Activated CD4-positive, alpha-beta T cell treated with anti-CD3 and anti-CD28 coated beads, Interleukin-2, amount 50 U/mL, for 1 hour (primary cell): ENCODE measurements at regions not wholly inside any gene's neighbourhood (a gene's known extent, or its start where the extent isn't known, plus 50 kb on each side); places are given as distances from the start of the nearest gene placed in this dataset.
A peak's percentile ranks its signal among the peaks of the same experiment; 100 is the strongest.
"Not testable (repeated sequence)": the region's sequence is repeated elsewhere in the genome, so short reads cannot be mapped to it uniquely, and the experiment has no call there.

ENCODE experiments used
- DNase-seq: peaks from one replicate; pipeline ENCODE4 v3.0.0-alpha.2; 2020

DNA sequence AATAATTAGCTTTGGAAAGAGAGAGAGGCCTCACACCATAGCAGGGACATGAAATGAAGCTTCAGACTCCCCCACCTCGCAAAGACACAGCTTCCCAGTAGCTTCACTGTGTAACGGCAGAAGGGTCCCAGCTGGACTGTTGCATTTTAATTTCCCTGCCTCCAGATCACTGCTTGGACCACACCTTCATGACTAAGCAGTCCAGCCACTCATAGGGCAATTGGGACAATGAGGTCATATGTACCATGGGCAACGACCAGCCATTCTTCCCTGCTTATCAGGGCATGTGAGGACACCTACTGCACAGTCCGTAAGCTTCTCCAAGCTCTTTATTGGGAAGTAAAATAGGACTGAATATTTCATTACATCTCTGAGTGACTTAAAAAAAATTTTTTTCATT is 183.0 kb downstream of the MREG start:
- DNase-seq = no peak

DNA sequence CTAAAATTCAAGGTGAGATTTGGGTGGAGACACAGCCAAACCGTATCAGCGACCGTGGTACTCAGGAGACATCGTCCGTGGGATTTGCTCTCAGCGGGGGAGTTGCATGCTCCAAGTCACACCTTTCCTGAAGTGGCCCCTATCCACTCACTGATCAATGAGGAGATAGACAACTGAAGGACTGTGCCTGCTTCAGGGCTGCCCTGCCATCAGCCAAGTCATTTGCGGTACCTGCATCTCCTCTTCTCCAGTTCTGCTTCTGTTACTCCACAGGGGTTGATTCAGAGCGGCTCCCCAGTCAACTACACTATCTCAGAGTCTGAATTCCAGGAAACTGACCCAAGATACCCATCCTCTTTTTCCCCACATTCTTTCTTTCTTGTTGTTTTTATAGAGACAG is 184.1 kb downstream of the MREG start:
- DNase-seq = no peak

DNA sequence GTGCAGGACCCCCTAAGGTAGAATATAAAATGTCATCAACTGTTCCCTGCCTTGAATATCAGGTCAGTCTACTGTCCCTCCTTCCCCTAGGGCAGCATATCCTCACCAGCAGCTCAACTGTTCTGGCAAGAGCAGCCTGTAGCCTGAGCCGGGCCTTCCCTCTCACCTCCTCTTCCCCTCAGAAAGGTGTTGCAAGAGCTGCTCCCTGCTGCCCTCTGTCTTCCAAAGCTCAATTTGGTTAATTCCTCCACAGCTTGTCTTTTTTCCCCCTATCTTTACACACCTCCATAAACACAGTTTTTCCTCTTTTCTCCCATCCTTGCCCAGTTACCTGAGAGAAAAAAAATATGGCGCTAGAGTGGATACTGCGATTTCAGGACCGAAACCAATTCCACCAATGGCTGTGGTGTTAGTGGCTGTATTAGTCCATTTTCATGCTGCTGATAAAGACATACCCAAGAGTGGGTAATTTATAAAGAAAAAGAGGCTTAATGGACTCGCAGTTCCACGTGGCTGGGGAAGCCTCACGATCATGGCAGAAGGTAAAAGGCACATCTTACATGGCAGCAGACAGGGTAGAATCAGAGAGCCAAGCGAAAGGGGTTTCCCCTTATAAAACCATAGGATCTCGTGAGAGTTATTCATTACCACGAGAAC is 184.7 kb downstream of the MREG start:
- DNase-seq = peak; percentile 31

DNA sequence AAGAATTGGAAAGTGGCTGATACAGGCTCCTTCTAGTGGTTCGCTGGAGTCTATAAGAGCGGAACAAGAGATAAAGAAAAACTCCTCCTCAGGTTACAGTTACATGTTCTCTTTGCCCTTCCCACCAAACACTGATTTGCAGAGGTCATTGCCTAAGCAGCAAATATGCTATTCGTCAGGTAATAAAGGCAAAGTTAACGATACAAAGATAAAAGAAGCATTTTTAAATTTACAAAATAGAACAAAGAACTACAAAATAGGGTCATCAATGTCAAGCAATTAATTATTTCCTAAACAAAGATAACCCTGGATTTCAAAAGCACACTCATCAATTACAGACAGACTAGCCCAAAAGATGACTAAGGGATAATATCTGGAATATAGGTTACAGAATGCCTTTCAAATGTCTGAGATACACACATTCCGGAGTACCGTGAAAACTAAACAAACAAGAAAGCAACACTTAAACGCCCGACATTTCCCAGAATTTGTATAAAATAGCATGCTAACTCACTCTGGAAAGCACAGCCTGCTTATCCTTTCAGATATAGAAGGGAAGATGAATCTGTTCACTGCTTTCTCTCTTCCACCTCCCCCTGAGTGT is 186.4 kb downstream of the MREG start:
- DNase-seq = no peak

DNA sequence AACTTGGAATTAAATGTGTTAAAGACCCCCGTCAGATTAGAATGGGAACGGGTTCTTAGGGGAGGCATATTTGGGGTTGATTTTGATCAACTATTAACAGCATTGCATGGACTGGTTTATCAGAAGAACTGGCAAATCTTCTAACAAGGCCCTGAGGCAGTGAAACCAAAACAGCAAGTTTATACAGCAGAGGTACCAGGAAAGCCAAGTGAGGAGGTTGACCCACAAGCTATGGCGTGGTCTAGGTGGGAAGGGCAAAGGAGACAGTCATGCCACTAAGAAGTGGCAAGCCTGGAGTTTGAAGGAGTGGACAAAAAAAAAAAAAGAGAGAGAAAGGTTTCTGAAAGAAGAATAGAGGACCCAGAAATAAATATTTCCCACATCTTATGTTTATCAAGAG is 187.0 kb downstream of the MREG start:
- DNase-seq = no peak

DNA sequence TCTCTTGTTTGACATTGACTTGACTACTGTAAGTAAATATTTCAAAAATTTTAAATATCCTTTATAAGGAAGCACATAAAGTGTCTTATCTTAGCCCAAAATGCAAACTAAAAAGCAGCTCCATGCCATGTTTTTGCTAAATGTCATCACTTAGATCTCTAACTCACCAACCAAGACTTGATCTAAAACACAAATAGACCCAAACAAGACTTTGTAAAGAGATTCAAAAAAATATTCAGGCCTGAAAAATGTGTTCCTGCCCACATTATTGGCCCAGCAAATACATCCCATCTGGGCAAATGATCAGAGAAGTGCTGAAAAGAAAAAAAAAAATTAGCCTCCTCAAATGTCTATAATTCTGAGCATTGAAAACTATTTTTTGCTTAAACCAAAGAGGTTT is 187.6 kb downstream of the MREG start:
- no peak for DNase-seq

DNA sequence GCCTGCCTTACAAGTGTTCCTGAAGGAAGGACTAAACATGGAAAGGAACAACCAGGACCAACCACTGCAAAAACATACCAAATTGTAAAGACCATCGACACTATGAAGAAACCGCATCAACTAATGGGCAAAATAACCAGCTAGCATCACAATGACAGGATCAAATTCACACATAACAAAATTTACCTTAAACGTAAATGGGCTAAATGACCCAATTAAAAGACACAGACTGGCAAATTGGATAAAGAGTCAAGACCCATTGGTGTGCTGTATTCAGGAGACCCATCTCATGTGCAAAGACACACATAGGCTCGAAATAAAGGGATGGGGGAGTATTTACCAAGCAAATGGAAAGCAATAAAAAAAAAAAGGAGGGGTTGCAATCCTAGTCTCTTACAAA is 192.1 kb downstream of the MREG start:
- DNase-seq = not testable (repeated sequence)

DNA sequence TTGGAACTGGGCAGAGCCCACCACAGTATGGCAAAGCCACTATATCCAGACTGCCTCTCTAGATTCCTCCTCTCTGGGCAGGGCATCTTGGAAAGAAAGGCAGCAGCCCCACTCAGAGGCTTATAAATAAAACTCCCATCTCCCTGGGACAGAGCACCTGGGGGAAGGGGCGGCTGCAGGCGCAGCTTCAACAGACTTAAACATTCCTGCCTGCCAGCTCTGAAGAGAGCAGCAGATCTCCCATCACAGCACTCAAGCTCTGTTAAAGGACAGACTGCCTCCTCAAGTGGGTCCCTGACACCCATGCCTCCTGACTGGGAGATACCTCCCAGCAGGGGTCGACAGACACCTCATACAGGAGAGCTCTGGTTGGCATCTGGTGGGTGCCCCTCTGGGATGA is 193.6 kb downstream of the MREG start:
- not testable (repeated sequence) for DNase-seq

DNA sequence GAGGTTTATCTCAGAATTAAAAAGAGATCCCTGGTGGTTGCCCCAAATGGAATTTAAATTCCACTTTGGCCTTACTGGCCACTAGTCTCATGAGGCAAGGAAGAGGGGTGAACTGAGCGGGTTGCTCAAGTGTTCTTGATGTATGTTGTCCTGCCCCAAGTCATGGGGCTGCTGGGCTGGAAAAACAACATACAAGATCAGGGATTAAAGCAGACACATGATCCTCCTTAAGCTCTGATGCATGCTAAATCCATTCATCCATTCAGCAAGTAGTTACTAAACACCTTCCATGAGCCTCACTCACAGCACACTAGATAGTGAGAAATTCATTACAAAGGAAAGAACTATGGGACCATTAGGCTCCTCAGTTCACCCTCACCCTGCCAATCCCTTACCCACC is 196.3 kb downstream of the MREG start:
- no peak for DNase-seq

DNA sequence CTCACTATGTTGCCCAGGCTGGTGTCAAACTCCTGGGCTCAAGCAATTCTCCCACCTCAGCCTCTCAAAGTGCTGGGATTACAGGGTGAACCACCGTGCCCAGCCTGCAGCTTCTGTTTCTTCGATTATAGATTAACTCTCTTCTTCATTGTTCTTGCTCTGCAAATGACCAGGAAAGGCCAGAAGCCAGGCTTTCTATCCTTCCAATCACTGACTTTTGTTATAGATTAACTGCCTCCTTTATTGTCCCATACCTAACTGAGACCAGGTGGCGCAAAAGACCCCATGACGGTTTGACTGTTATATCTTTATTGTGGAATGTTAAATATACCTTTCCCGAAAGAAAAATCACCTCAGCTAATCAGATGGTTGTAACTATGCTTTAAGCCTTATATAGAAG is 196.9 kb downstream of the MREG start:
- DNase-seq = no peak

DNA sequence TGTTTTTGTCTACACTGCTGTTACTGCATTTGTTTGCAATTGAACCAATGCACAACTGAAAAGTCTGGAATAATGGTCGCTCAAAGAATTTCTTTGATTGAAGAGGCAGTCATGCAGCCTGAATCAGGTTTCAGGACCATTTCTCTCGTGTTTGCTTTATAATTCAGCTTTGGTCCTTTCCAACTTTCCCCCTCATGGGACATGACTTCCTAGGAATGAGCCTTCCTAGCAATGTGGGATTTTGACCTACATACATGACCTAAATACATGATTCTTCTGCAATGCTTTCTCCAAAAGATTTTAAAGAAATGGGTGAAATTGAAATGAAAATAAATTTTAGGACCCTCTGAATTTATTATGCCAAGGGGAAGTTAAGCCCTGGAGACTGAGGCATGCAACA is 197.4 kb downstream of the MREG start:
- DNase-seq = no peak

DNA sequence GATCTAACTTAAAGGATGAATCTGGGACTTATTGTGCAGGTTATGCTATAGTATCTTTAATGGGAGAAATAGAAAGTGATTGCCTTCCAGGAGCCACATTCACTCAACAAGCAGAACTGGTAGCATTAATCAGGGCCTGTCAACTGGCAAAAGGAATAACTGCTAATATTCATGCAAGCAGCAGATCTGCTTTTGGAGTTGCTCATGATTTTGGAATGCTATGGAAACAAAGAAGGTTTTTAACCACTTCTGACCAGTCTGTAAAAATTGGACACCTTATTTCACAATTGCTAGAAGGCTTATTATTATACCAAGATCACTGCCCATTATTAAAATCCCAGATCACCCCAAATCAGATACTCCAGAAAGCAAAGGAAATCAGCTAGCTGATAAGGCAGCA is 200.4 kb downstream of the MREG start:
- DNase-seq = no peak

DNA sequence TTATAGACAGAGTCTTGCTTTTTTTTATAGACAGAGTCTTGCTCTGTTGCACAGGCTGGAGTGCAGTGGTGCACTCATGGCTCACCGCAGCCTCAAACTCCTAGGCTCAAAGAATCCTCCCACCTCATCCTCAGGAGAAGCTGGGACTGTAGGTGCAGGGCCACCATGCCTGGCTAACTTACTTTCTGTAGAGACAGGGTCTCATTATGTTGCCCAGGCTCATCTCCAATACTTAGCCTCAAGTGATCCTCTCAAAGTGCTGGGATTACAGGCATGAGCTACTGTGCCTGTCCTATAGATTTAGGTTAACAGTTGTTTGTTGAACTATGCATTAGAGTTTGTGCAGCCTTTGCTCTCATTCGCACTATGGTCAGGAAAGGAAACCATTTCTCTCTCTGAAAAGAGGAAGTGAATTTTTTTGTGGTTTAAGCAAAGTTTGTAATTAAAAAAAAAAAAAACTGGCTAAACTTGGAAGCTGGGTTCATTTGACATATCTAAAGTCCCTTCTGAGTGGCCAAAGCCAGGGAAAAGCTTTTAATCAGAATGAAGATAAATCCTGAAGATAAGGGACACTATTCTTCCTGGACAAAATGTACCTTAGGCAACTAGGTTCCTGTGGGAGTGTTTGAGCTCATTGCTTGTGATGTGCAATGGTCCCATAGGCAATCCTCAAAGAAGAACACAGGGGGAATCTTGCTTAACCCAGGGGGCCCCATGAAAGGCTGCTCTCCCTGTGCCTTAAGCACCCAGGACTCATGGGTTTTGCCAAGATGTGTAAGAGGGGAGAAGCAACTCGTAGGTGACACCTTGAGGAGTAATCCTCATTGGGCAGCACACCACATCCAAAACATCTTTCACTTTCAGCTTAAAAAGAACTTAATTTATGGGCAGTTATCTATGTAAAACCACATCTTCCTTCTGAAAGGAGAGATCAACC is 201.7 kb downstream of the MREG start:
- no peak for DNase-seq

DNA sequence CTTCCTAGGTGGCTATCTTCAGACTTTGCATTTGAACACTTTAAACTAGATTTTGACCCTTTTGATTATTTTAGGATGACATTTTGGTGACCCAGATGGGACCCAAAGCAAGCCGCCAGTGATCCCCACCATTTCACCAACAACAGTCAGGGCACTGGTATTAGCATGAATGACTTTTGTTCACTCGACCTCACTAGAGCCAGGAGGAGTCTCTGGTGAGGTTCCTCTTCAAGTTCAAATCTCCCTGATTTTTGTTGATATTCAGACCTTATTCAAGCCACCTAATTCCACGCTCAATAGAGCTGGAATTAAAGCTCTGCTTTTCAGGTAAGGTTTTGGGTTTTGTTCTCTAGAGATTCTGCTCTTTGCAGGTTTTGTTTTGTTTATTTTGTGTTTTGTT is 202.3 kb downstream of the MREG start:
- no peak for DNase-seq

DNA sequence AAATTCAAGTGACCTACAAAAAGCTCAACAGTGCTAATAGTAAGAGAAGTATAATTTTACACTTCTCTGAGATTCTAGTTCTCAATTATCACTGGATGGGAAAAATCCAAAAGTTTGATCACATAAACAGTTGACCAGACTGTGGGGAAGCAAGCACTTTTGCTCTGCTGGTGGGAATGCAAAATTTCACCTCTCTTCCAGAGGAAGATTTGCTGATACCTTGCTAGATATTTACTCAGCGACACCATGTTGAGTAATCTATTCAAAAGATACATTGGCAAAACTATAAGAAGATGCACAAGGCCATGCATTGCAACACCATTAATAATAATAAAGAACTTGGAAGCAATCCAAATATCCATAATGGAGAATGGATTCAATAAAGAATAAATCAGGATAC is 204.4 kb downstream of the MREG start:
- DNase-seq = no peak

DNA sequence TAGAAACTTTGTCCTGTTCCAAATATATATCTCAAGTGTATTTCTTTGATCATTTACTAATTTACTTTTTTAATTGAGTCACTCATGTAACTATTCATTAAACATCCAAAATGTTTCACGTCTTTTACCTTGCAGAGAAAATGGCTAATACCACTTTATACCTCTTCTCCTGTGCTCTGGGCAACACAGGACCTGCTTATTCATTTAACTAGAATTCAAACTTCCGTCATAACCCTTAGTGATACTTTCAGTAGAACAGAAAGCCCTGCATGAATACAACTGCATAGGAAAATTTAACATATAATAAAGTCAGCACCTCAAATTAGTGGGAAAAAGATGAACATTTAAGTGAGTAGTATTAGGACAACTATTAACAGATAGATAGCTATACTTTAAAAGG is 205.2 kb downstream of the MREG start:
- no peak for DNase-seq

DNA sequence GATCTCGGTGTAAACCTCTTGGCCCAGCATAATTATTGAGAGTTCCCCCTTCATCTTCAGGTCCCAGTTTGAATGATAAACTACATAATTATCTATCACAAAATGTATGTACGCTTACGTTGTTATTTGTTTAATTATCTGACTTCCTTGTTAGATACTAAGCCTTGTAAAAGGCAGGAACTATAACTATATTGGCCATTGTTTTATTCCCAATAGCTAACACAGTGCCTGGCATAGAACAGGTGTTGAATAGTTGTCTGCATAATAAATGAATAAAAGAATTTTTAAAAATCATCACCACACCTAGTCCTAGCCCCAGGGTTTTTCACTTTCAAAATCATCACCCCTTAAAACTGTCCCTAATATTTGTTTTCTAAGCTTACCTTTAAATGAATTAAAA is 207.9 kb downstream of the MREG start:
- no peak for DNase-seq

DNA sequence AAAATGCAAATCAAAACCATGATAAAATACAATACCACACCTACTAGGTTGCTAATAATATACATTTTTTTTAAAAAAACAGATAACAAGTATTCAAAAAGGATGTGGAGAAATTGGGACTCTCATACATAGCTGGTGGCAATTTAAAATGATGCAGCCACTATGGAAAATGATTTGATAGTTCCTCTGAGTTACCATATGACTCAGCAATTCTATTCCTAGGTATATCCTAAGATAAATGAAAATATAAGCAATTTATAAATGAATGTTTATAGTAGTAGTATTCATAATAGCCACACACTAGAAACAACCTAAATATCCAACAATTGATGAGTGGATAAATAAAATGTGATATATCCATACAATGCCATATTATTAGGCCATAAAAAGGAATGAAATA is 210.2 kb downstream of the MREG start:
- DNase-seq = no peak

DNA sequence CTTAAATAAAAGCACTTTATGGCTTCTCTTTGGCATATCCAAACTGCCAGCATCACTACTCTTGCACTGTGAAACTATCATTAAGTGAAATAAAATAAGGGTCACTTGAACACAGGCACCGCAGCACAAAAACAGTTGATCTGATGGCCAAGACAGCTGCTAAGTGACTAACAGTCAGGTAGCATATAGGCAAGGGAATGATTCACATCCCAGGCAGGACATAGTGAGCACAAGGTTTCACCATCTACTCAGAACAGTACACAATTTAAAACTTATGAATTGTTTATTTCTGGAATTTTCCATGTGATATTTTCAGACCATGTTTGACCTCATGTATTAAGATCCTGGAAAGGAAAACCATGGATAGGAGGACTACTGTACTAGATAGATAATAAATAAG is 214.2 kb downstream of the MREG start:
- DNase-seq = no peak

DNA sequence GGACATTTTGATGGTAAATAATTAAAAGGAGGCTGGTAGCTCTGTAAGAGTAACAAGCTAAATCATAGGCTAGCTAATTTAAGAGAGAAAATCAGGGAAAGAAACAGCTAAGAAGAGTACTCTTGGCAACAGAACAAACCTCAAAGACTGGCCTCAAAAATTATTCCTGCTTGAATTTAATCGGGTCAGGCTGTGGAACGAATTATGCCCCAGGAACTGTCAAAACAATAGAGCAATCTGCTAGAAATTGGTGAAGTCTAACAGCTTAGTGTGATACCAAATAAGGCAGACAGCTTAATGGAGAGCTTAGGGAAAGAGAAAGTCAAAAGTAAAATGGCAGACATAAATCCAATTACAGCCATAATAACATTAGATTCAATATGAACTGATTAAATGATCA is 215.7 kb downstream of the MREG start:
- DNase-seq = no peak

DNA sequence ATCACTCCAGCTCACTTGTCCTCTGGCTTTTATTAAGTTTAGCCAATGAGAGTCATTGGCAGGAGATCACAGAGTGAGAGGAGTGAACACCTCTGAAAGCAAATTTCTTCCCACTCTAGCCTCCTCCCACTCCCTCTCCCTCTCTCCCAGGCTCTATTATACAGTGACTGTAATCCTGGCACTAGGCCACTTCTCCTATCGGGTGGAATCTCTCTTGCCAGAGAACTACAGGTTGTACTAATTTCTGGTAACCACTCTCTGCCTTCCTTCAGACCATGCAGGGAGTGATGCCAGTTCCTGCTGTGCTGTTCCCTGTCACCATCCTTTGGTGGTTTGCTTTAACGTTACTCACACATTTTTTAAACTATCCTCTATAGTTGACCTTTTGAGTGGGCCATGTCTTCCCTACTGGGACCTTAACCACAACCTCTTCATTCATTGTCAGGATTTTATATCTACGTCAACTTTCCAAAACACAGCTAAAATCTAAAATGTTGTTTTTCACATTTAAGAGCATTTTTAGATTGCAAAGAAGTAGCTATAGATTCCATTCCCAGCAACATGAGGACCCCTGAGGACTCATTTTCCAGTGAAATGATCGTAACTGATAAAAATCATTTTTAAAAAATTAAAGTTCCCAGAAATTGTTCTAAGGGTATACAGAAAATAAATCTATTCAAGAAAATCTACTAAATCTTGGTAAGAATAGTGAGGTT is 217.1 kb downstream of the MREG start:
- DNase-seq = no peak

DNA sequence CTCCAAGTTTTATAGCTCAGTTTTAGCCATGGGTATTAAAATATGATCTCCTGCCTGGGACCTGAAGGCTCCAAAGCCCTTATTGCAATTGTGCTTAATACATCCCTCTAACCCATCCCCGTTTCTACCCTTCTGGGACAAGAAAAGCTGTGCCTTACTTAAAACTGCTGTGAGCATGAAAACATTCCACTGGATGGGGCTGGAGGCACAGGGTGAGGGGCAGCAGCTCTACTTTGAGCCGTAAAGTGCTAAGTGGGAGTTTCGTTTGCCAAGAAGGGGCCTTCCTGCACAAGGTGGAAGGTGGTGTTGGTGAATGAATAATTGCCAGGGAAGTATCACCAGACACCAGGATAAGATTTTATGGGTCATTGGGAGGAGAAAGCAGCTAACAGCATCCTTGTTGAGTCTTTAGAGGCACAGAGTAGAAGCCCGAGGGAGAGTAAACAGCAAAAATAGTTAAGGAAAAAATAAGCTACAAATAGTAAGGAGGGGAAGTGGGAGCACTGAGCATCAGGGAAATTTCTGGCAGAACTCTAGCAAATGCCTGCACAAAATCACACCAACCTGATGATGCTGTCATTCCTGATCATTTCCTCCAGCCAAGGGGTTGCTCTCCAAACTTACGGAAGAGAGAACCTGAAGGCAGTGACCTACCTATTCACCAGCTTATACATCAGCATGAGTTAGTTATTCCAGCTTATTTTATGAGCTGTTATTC is 218.4 kb downstream of the MREG start:
- no peak for DNase-seq
